Stimulated activated naive B cell treated with anti-CD40 and anti-IgM and Interleukin-4, amounts not matched to agents 10 μg/mL and 1 μg/mL and 100 μg/mL, for 72 hours (primary cell): ENCODE measurements at regions not wholly inside any gene's neighbourhood (a gene's known extent, or its start where the extent isn't known, plus 50 kb on each side); places are given as distances from the start of the nearest gene placed in this dataset.

Experiments
- ATAC-seq, 2 donors: fragments of 150-1000 bp; cut with Tn5 transposase; replicated peaks; 2 replicates each; pipeline ENCODE4 v1.10.0; 2021; ENCODE audit warnings: moderate library complexity in 1 of 2
- DNase-seq: peaks from one replicate; pipeline ENCODE4 v3.0.0; 2021
- H3K27ac Mint-ChIP-seq: one replicate; pipeline ENCODE4 v1.8.0; 2022; ENCODE audit warnings: mild to moderate bottlenecking, mixed read lengths
- H3K27me3 Mint-ChIP-seq, 2 donors: one replicate each; pipeline ENCODE4 v1.8.0; 2022; ENCODE audit warnings: mixed read lengths in 2 of 2
- H3K36me3 Mint-ChIP-seq, 2 donors: one replicate each; pipeline ENCODE4 v1.8.0; 2022; ENCODE audit warnings: mixed read lengths in 2 of 2, mild to moderate bottlenecking in 1 of 2
- H3K4me1 Mint-ChIP-seq, 2 donors: one replicate each; pipeline ENCODE4 v1.8.0; 2022; ENCODE audit warnings: mixed read lengths in 2 of 2, mild to moderate bottlenecking in 1 of 2
- H3K4me3 Mint-ChIP-seq, 2 donors: one replicate each; pipeline ENCODE4 v1.8.0; 2022; ENCODE audit warnings: mild to moderate bottlenecking in 2 of 2, mixed read lengths in 2 of 2, moderate library complexity in 1 of 2
- H3K9me3 Mint-ChIP-seq, 2 donors: one replicate each; pipeline ENCODE4 v1.8.0; 2022; ENCODE audit warnings: mixed read lengths in 2 of 2, mild to moderate bottlenecking in 1 of 2

GRCh38 chr16:20214401-20214800, 112.9 kb downstream of the GP2 start:
- Mint-ChIP-seq H3K4me1 (no peaks in the 10 kb centered on the region), H3K4me3 (no peak overlapping the region), H3K36me3 (peaks cover 0 to 2% of the 10 kb centered on the region in 2 donors), H3K27me3 (peaks cover 12 to 13% of the 10 kb centered on the region in 2 donors), H3K9me3 (peaks cover 11 to 12% of the 10 kb centered on the region in 2 donors), H3K27ac (no peak overlapping the region)
- no peak for DNase-seq
- ATAC-seq, result no peak

DNA sequence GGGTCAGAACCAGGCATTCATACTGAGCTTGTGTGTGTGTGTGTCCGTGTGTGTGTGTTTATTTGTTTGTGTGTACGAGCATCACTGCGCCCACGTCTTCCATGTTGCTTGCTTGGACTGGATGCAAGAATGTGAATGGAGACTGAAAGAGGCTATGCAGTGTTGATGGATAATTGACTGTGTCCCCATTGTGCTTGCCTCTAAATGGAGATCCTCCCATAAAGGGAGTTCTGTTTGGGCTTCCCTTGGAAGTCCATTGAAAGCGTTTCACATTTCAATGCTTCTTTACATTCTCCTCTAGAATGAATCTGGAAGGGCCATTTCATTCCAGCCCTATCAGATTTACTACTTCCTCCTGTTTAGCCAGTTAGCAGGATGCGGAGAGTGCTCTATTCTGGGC, 124.0 kb downstream of the GP2 start:
- peaks cover 13 to 14% of the 10 kb centered on the region in 2 donors for H3K27me3 Mint-ChIP-seq
- ATAC-seq, result no peak
- no peak for DNase-seq
- peaks cover 3 to 4% of the 10 kb centered on the region in 2 donors for H3K9me3 Mint-ChIP-seq
- H3K4me1 Mint-ChIP-seq, result no peaks in the 10 kb centered on the region
- no peaks in the 10 kb centered on the region for H3K36me3 Mint-ChIP-seq
- no peak overlapping the region for H3K4me3 Mint-ChIP-seq
- H3K27ac Mint-ChIP-seq, result no peak overlapping the region

DNA sequence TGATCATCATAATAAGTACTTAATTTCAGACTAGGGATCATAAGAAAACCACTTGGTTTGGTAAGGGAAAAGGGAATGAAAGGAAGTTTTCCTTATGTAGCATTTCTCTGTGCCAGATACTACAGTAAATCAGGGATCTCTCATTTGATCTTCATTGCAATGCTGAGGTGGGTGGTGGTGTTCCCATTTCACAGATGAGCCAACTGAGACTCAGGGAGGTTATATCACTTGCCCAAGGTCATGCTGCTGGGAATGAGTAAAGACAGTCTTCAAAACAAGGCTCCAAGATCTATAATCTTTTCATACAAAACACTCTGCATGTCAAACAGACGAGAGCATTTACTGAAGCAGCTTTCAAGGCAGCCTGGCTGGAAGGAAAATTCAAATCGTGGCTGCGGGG, 124.6 kb downstream of the GP2 start:
- Mint-ChIP-seq H3K4me3 (no peak overlapping the region), H3K36me3 (no peaks in the 10 kb centered on the region), H3K27ac (no peak overlapping the region), H3K4me1 (no peaks in the 10 kb centered on the region), H3K27me3 (peaks cover 13 to 14% of the 10 kb centered on the region in 2 donors), H3K9me3 (peaks cover 3 to 4% of the 10 kb centered on the region in 2 donors)
- ATAC-seq (no peak), DNase-seq (no peak)

DNA sequence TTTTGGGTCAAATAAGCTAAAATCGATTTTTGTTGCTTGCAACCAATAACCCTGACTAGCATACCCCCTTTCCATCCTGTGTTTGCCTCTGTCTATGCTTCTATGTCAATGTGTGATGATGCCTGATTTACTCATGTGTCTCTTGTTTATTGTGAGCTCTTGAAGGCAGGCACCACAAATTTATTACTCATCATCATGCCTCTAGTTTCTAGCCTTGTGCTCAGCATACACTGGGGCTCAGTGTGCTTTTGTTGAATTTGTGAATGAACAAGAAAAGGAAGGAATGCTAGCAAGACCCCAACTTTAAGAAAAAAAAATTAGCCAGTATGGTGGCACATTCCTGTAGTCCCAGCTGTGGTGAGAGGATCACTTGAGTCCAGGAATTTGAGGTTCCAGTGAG, 119.1 kb upstream of the GPR139 start:
- no peak for DNase-seq

GRCh38 chr16:20191566-20191965, 117.9 kb upstream of the GPR139 start:
- Mint-ChIP-seq H3K9me3 (peaks cover 1 to 4% of the 10 kb centered on the region in 2 donors), H3K4me1 (no peaks in the 10 kb centered on the region), H3K27me3 (no peaks in the 10 kb centered on the region), H3K27ac (no peak overlapping the region), H3K36me3 (no peaks in the 10 kb centered on the region), H3K4me3 (no peak overlapping the region)
- ATAC-seq, result no peak
- no peak for DNase-seq

More for the DNA sequence above, 119.1 kb upstream of the GPR139 start:
- H3K9me3 Mint-ChIP-seq, result no peaks in the 10 kb centered on the region
- no peak for ATAC-seq
- no peaks in the 10 kb centered on the region for H3K36me3 Mint-ChIP-seq
- H3K4me1 Mint-ChIP-seq, result no peaks in the 10 kb centered on the region
- no peak overlapping the region for H3K4me3 Mint-ChIP-seq
- H3K27ac Mint-ChIP-seq, result no peak overlapping the region
- no peaks in the 10 kb centered on the region for H3K27me3 Mint-ChIP-seq

DNA sequence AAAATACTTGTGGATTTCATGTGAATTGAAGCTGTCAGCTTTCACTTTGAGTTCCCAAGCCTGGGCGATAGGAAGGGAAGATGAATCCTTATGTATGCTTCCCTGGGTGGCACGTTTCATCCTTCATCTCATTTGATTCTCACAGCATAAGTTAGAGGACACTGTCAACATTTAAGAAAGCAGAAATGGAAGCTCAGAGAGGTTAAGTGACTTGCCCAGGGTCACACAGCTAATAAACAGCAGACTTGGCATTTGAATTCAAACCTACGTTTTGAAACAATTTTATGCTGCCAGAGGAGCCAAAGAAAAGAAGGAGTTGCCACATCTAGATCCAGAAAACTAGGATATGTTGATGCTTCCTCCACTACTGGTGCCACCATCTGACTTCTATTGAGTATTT, 108.3 kb upstream of the GPR139 start:
- Mint-ChIP-seq H3K36me3 (no peaks in the 10 kb centered on the region), H3K4me3 (no peak overlapping the region), H3K9me3 (peaks cover 16% of the 10 kb centered on the region in 2 donors), H3K27ac (no peak overlapping the region), H3K4me1 (no peaks in the 10 kb centered on the region), H3K27me3 (peaks cover 5 to 13% of the 10 kb centered on the region in 2 donors)
- no peak for DNase-seq
- ATAC-seq, result no peak

GRCh38 chr16:20181416-20181815, 107.7 kb upstream of the GPR139 start:
- H3K4me3 Mint-ChIP-seq, result no peak overlapping the region
- ATAC-seq, result no peak

GRCh38 chr16:20178297-20178696, 104.6 kb upstream of the GPR139 start:
- no peak for ATAC-seq

More at GRCh38 chr16:20181416-20181815, 107.7 kb upstream of the GPR139 start:
- peaks cover 5 to 13% of the 10 kb centered on the region in 2 donors for H3K27me3 Mint-ChIP-seq
- no peak for DNase-seq
- H3K36me3 Mint-ChIP-seq, result no peaks in the 10 kb centered on the region
- H3K9me3 Mint-ChIP-seq, result peaks cover 16% of the 10 kb centered on the region in 2 donors
- no peaks in the 10 kb centered on the region for H3K4me1 Mint-ChIP-seq
- no peak overlapping the region for H3K27ac Mint-ChIP-seq

GRCh38 chr16:20175358-20175757, 101.7 kb upstream of the GPR139 start:
- Mint-ChIP-seq H3K27me3 (peaks cover 5 to 13% of the 10 kb centered on the region in 2 donors), H3K9me3 (peaks cover 15 to 21% of the 10 kb centered on the region in 2 donors), H3K27ac (no peak overlapping the region), H3K4me3 (no peak overlapping the region), H3K36me3 (no peaks in the 10 kb centered on the region), H3K4me1 (no peaks in the 10 kb centered on the region)
- DNase-seq, result no peak
- ATAC-seq, result no peak

More at GRCh38 chr16:20178297-20178696, 104.6 kb upstream of the GPR139 start:
- Mint-ChIP-seq H3K4me1 (no peaks in the 10 kb centered on the region), H3K27me3 (peaks cover 5 to 13% of the 10 kb centered on the region in 2 donors), H3K9me3 (peaks cover 12 to 17% of the 10 kb centered on the region in 2 donors), H3K4me3 (no peak overlapping the region), H3K36me3 (no peaks in the 10 kb centered on the region), H3K27ac (no peak overlapping the region)
- no peak for DNase-seq

DNA sequence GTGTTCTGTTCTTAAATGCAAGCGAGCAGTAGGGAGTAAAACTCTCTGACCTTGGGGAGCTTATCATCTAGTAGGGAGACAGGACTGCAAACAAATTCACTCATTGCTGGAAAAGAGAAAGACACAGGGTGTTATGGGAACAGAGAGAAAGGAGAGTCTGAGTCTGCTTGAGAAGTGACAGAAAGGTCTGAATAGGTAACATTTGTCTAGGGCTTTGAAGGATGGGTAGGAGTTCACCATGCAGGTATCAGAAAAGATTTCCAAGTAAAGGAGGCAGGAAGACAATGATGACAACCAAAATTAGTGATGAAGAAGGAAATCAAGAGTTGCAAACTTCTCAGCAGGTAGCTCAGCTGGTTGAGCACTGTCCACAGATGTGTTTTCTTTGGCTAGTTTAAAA, 93.6 kb upstream of the GPR139 start:
- no peak for DNase-seq
- Mint-ChIP-seq H3K4me3 (no peak overlapping the region), H3K27me3 (peaks cover 0 to 8% of the 10 kb centered on the region in 2 donors), H3K27ac (no peak overlapping the region), H3K4me1 (no peaks in the 10 kb centered on the region), H3K9me3 (peaks cover 7 to 9% of the 10 kb centered on the region in 2 donors), H3K36me3 (no peaks in the 10 kb centered on the region)
- no peak for ATAC-seq

DNA sequence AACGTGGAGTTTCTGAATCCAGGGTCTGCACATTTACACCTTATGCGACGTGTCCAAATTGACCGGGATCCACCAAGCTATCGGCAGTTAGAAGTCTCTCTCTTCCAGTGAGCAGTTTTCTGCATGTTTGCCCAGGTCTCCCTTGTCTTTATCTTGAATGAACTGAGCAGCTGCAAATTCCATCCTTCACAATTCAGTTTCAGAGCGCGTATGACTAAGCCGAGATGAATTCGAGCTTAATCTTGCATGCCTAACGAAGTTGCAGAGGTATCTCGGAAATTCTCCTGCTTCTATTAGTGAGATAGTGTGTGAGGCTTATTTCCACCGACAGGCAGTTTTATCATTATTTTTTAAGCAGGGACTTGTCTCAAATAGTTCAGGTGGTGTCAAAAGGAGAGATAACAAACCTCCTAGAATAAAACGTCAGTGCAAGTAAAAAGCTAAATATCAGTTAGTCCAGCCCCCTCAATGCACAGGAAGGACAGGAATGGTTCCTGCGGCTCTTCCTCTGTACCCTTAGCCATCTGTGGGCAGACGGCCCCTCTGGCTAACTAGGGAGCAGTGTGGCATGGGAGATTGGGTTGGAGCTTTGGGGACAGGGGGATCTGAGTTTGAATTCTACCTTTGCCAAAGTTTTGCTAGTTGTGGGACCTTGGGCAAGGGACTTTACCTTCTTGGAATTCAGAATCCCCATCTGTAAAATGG, 93.0 kb upstream of the GPR139 start:
- Mint-ChIP-seq H3K4me3 (no peak overlapping the region), H3K9me3 (peaks cover 7 to 9% of the 10 kb centered on the region in 2 donors), H3K27me3 (peaks cover 0 to 8% of the 10 kb centered on the region in 2 donors), H3K27ac (no peak overlapping the region), H3K4me1 (no peaks in the 10 kb centered on the region), H3K36me3 (no peaks in the 10 kb centered on the region)
- ATAC-seq (no peak), DNase-seq (no peak)

GRCh38 chr16:20153444-20153843, 79.8 kb upstream of the GPR139 start:
- no peak for ATAC-seq
- no peaks in the 10 kb centered on the region for H3K27me3 Mint-ChIP-seq
- H3K9me3 Mint-ChIP-seq, result peaks cover 6 to 15% of the 10 kb centered on the region in 2 donors

GRCh38 chr16:20147091-20147490, 73.4 kb upstream of the GPR139 start:
- no peaks in the 10 kb centered on the region for H3K9me3 Mint-ChIP-seq
- no peak for ATAC-seq
- DNase-seq, result no peak
- H3K27me3 Mint-ChIP-seq, result peaks cover 0 to 7% of the 10 kb centered on the region in 2 donors
- no peak overlapping the region for H3K27ac Mint-ChIP-seq
- no peak overlapping the region for H3K4me3 Mint-ChIP-seq
- H3K4me1 Mint-ChIP-seq, result no peaks in the 10 kb centered on the region
- no peaks in the 10 kb centered on the region for H3K36me3 Mint-ChIP-seq

More at GRCh38 chr16:20153444-20153843, 79.8 kb upstream of the GPR139 start:
- Mint-ChIP-seq H3K4me3 (no peak overlapping the region), H3K27ac (no peak overlapping the region), H3K36me3 (no peaks in the 10 kb centered on the region), H3K4me1 (no peaks in the 10 kb centered on the region)
- DNase-seq, result no peak

DNA sequence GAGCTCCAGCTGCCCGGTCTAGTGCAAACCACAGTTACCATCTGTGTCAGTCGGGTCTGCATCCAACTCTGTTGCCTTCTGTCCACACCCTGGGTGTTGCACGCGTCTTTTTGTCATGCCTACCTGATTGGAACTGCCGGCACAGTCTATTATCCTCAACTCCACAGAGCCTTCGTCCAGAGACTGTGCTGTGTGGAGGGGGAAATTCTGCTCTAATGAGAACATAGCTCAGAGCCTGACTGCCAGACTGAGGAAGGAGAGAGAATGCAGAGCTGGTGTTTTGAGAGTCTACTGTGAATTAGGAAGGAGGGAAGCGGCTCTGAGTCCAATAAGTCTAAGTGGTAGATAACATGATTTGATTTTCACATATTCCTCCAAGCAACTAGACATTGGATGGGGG, 68.3 kb upstream of the GPR139 start:
- no peaks in the 10 kb centered on the region for H3K27me3 Mint-ChIP-seq

GRCh38 chr16:20137909-20138308, 64.2 kb upstream of the GPR139 start:
- Mint-ChIP-seq H3K4me1 (no peaks in the 10 kb centered on the region), H3K4me3 (no peak overlapping the region), H3K27me3 (peaks cover 11 to 17% of the 10 kb centered on the region in 2 donors), H3K36me3 (no peaks in the 10 kb centered on the region), H3K9me3 (peaks cover 4 to 5% of the 10 kb centered on the region in 2 donors), H3K27ac (no peak overlapping the region)
- DNase-seq (no peak), ATAC-seq (no peak)

More for the DNA sequence above, 68.3 kb upstream of the GPR139 start:
- no peaks in the 10 kb centered on the region for H3K36me3 Mint-ChIP-seq
- no peak overlapping the region for H3K4me3 Mint-ChIP-seq
- H3K27ac Mint-ChIP-seq, result no peak overlapping the region
- no peak for DNase-seq
- ATAC-seq, result no peak
- H3K4me1 Mint-ChIP-seq, result no peaks in the 10 kb centered on the region
- H3K9me3 Mint-ChIP-seq, result no peaks in the 10 kb centered on the region
